PC-9 (cell line): ENCODE measurements at regions not wholly inside any gene's neighbourhood (a gene's known extent, or its start where the extent isn't known, plus 50 kb on each side); places are given as distances from the start of the nearest gene placed in this dataset.

Experiments
- BruUV-seq: library from RNA; stranded (reverse); fragments of 400-500 nt; replicated peaks from 2 replicates; lab custom pipeline; 2021; lab: Mats Ljungman, UMichigan
- CTCF ChIA-PET: fragments of 300-600 bp; sonication (Branson Sonifier 250); formaldehyde crosslinking; loops from one replicate; lab custom pipeline; 2022; ENCODE audit warnings: antibody characterized with exemption; lab: Charles Lee
- POLR2A ChIA-PET: fragments of 300-600 bp; sonication (Branson Sonifier 250); formaldehyde crosslinking; loops from one replicate; lab custom pipeline; 2022; ENCODE audit warnings: antibody characterized with exemption; ENCODE audit not compliant: unreplicated experiment; lab: Charles Lee
- DNase-seq, 2 experiments: peaks; one replicate each; pipeline versions ENCODE4 v3.0.0 to v3.0.0-alpha.2; 2015 to 2022; ENCODE audit warnings: mixed read lengths in 1 of 2
- H2AFZ ChIP-seq: fragments of 200-600 bp; sonication (generic); 2 replicates; pipeline ENCODE4 v1.8.1; 2017; ENCODE audit warnings: antibody characterized with exemption
- H3F3A ChIP-seq: fragments of 200-600 bp; sonication (generic); 2 replicates; pipeline ENCODE4 v1.8.1; 2017; ENCODE audit warnings: antibody characterized with exemption, mild to moderate bottlenecking, low read depth; ENCODE audit not compliant: insufficient read depth
- H3K27ac ChIP-seq: fragments of 200-600 bp; sonication (generic); 2 replicates; pipeline ENCODE4 v1.6.1; 2016; ENCODE audit warnings: mixed run types
- H3K27me3 ChIP-seq: fragments of 200-600 bp; sonication (generic); 2 replicates; pipeline ENCODE4 v1.6.1; 2016; ENCODE audit warnings: low read depth, mixed run types; ENCODE audit not compliant: insufficient read depth
- H3K36me3 ChIP-seq: fragments of 200-600 bp; sonication (generic); 2 replicates; pipeline ENCODE4 v1.6.1; 2016; ENCODE audit warnings: low read depth, mixed run types
- H3K4me1 ChIP-seq: fragments of 200-600 bp; sonication (generic); replicated peaks from 2 replicates; pipeline ENCODE4 v1.6.1; 2016; ENCODE audit warnings: mixed run types; ENCODE audit not compliant: insufficient read depth
- H3K4me2 ChIP-seq: fragments of 200-600 bp; sonication (generic); 2 replicates; pipeline ENCODE4 v1.6.1; 2017; ENCODE audit warnings: mixed run types
- H3K4me3 ChIP-seq: fragments of 200-600 bp; sonication (generic); 2 replicates; pipeline ENCODE4 v1.6.1; 2016; ENCODE audit warnings: mixed run types
- H3K79me2 ChIP-seq: fragments of 200-600 bp; sonication (generic); 2 replicates; pipeline ENCODE4 v1.6.1; 2017; ENCODE audit warnings: low read depth, mixed run types
- H3K9me2 ChIP-seq: fragments of 200-600 bp; sonication (generic); 2 replicates; pipeline ENCODE4 v1.8.1; 2017; ENCODE audit warnings: mild to moderate bottlenecking; ENCODE audit not compliant: insufficient read depth
- H3K9me3 ChIP-seq: fragments of 200-600 bp; sonication (generic); 2 replicates; pipeline ENCODE4 v1.8.1; 2016; ENCODE audit warnings: low read depth; ENCODE audit not compliant: insufficient read depth
- H4K20me1 ChIP-seq: fragments of 200-600 bp; sonication (generic); 2 replicates; pipeline ENCODE4 v1.8.1; 2017; ENCODE audit not compliant: insufficient read depth
- CTCF ChIP-seq: fragments of 200-600 bp; sonication (generic); conservative IDR thresholded peaks from 2 replicates; pipeline ENCODE4 v1.6.1; 2017; ENCODE audit warnings: mixed run types, antibody characterized with exemption, mild to moderate bottlenecking, moderate library complexity
- EZH2 ChIP-seq: fragments of 200-600 bp; sonication (generic); IDR thresholded peaks from 2 replicates; pipeline ENCODE4 v1.8.0; 2017; ENCODE audit warnings: antibody characterized with exemption, low read depth
- intact Hi-C: fragments of 100-400 bp; cut with micrococcal nuclease; formaldehyde crosslinking; loops from one replicate; pipeline ENCODE4 v1.10.0; 2022; ENCODE audit not compliant: unreplicated experiment

- intact Hi-C loops = no loop called here
- Histone ChIP-seq H3K9me2 (no peaks in the 10 kb centered on the region), H4K20me1 (no peaks in the 10 kb centered on the region), H3K4me1 (no peaks in the 10 kb centered on the region), H3K79me2 (no peaks in the 10 kb centered on the region), H3K9me3 (no peaks in the 10 kb centered on the region), H3F3A (no peaks in the 10 kb centered on the region), H3K27me3 (no peaks in the 10 kb centered on the region), H3K36me3 (no peaks in the 10 kb centered on the region), H3K27ac (no peak overlapping the region), H3K4me3 (no peak overlapping the region), H2AFZ (no peak overlapping the region), H3K4me2 (no peak overlapping the region)
- ChIA-PET POLR2A (no interaction called here), CTCF (no interaction called here)
- DNase-seq = no peak
- BruUV-seq = no TSS peak
- TF ChIP-seq CTCF = no peak
- no peak for TF ChIP-seq EZH2
Measured at GRCh38 chr16:62406387-62406786, 370.1 kb upstream of the CDH8 start.

- Histone ChIP-seq H2AFZ (no peak overlapping the region), H3K4me3 (no peak overlapping the region), H4K20me1 (no peaks in the 10 kb centered on the region), H3K9me3 (no peaks in the 10 kb centered on the region), H3F3A (no peaks in the 10 kb centered on the region), H3K27me3 (no peaks in the 10 kb centered on the region), H3K27ac (no peak overlapping the region), H3K79me2 (no peaks in the 10 kb centered on the region), H3K4me1 (no peaks in the 10 kb centered on the region), H3K4me2 (no peak overlapping the region), H3K36me3 (no peaks in the 10 kb centered on the region), H3K9me2 (no peaks in the 10 kb centered on the region)
- no peak for DNase-seq
- POLR2A ChIA-PET = no interaction called here
- BruUV-seq = no TSS peak
- CTCF ChIA-PET = no interaction called here
- TF ChIP-seq CTCF = no peak
- TF ChIP-seq EZH2 = no peak
- intact Hi-C loops = no loop called here
Measured at GRCh38 chr16:62404842-62405611, 368.8 kb upstream of the CDH8 start.

- Histone ChIP-seq H3K9me3 (no peaks in the 10 kb centered on the region), H3K27ac (no peak overlapping the region), H3F3A (no peaks in the 10 kb centered on the region), H3K27me3 (no peaks in the 10 kb centered on the region), H3K4me2 (no peak overlapping the region), H3K4me3 (no peak overlapping the region), H3K36me3 (no peaks in the 10 kb centered on the region), H4K20me1 (no peaks in the 10 kb centered on the region), H3K79me2 (no peaks in the 10 kb centered on the region), H3K4me1 (no peaks in the 10 kb centered on the region), H2AFZ (no peak overlapping the region), H3K9me2 (0 out of 2 replicates have a peak, but pooled peaks cover 4% of the 10 kb centered on the region)
- ChIA-PET CTCF (no interaction called here), POLR2A (no interaction called here)
- DNase-seq = no peak
- no TSS peak for BruUV-seq
- no peak for TF ChIP-seq EZH2
- TF ChIP-seq CTCF = no peak
- intact Hi-C loops = no loop called here
Measured at GRCh38 chr16:62392698-62393097, 356.5 kb upstream of the CDH8 start.
